SK-N-SH treated with all-trans-retinoic acid at 6 μM for 48 hours (cell line): ENCODE measurements at regions not wholly inside any gene's neighbourhood (a gene's known extent, or its start where the extent isn't known, plus 50 kb on each side); places are given as distances from the start of the nearest gene placed in this dataset.

Experiments
- ARNTL ChIP-seq: fragments of 450-650 bp; formaldehyde crosslinking; IDR thresholded peaks from 2 replicates; pipeline ENCODE4 v1.5.0; 2020; ENCODE audit warnings: low read depth, mild to moderate bottlenecking, moderate library complexity, borderline replicate concordance
- BACH2 ChIP-seq: fragments of 250-450 bp; sonication (Bioruptor Pico); IDR thresholded peaks from 2 replicates; pipeline ENCODE4 v1.9.0; 2021; ENCODE audit warnings: mild to moderate bottlenecking, borderline replicate concordance
- PPARA ChIP-seq: fragments of 250-450 bp; sonication (Bioruptor Pico); IDR thresholded peaks from 2 replicates; pipeline ENCODE4 v1.5.0; 2020; ENCODE audit warnings: mild to moderate bottlenecking, borderline replicate concordance
- ZFP30 ChIP-seq: fragments of 450-650 bp; formaldehyde crosslinking; IDR thresholded peaks from 2 replicates; pipeline ENCODE4 v1.5.0; 2022; ENCODE audit warnings: mild to moderate bottlenecking, moderate library complexity
- TF ChIP-seq, protein P1 (sequence below): fragments of 250-450 bp; sonication (Bioruptor Pico); IDR thresholded peaks from 2 replicates; pipeline ENCODE4 v1.5.1; 2020; ENCODE audit warnings: low read depth, mild to moderate bottlenecking, moderate library complexity

DNA sequence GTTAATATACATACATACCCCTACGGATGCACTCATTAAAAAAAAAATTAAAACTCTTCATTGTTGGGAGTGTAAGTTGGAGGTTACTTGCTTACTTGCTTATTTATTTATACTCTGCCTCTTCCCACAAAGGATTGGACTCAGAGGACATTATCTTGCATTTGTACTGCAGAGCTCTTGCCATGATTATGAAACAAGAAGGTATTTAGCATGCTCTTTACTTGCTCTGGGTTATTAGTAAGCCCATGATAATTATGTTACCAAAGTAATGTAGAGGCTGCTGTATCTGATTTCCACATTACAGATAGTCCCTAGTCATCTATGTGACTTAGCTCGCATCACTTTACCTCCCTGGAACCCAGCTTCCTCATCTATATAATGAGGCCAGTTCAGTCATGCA, 355.1 kb upstream of the PTBP2 start:
- TF ChIP-seq, protein P1, sequence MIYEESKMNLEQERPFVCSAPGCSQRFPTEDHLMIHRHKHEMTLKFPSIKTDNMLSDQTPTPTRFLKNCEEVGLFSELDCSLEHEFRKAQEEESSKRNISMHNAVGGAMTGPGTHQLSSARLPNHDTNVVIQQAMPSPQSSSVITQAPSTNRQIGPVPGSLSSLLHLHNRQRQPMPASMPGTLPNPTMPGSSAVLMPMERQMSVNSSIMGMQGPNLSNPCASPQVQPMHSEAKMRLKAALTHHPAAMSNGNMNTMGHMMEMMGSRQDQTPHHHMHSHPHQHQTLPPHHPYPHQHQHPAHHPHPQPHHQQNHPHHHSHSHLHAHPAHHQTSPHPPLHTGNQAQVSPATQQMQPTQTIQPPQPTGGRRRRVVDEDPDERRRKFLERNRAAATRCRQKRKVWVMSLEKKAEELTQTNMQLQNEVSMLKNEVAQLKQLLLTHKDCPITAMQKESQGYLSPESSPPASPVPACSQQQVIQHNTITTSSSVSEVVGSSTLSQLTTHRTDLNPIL = no peak
- TF ChIP-seq ARNTL (CRISPR knock-in tag) (no peak), ZFP30 (CRISPR knock-in tag) (no peak), BACH2 (CRISPR knock-in tag) (no peak), PPARA (CRISPR knock-in tag) (no peak)
